OCI-LY1 (cell line): ENCODE measurements at regions not wholly inside any gene's neighbourhood (a gene's known extent, or its start where the extent isn't known, plus 50 kb on each side); places are given as distances from the start of the nearest gene placed in this dataset.
"Not testable (repeated sequence)": the region's sequence is repeated elsewhere in the genome, so short reads cannot be mapped to it uniquely, and the experiment has no call there.

Experiments
- H2AFZ ChIP-seq: fragments of 200-600 bp; sonication (generic), shearing (Covaris generic); 2 replicates; pipeline ENCODE4 v1.6.0; 2014; ENCODE audit warnings: antibody characterized with exemption, mild to moderate bottlenecking, low read length
- H3F3A ChIP-seq: fragments of 200-600 bp; sonication (generic), shearing (Covaris generic); 2 replicates; pipeline ENCODE4 v1.6.0; 2014; ENCODE audit warnings: mild to moderate bottlenecking, antibody characterized with exemption, low read length, moderate library complexity; ENCODE audit not compliant: insufficient read depth
- H3K27ac ChIP-seq: fragments of 200-600 bp; sonication (generic); 2 replicates; pipeline ENCODE4 v1.5.1; 2014; ENCODE audit warnings: low read length, mixed run types, mild to moderate bottlenecking, low read depth; ENCODE audit not compliant: poor library complexity, severe bottlenecking
- H3K27me3 ChIP-seq: fragments of 200-600 bp; sonication (generic); 2 replicates; pipeline ENCODE4 v1.6.0; 2014; ENCODE audit warnings: antibody characterized with exemption, mild to moderate bottlenecking, low read length, moderate library complexity; ENCODE audit not compliant: insufficient read depth
- H3K36me3 ChIP-seq: fragments of 200-600 bp; sonication (generic); 2 replicates; pipeline ENCODE4 v1.6.1; 2014; ENCODE audit warnings: mild to moderate bottlenecking, antibody characterized with exemption, low read length, moderate library complexity, mixed read lengths; ENCODE audit not compliant: insufficient read depth
- H3K4me1 ChIP-seq: fragments of 200-600 bp; sonication (generic); 2 replicates; pipeline ENCODE4 v1.5.1; 2014; ENCODE audit warnings: mild to moderate bottlenecking, low read length, moderate library complexity; ENCODE audit not compliant: insufficient read depth, severe bottlenecking
- H3K4me2 ChIP-seq: fragments of 200-600 bp; sonication (generic), shearing (Covaris generic); 2 replicates; pipeline ENCODE4 v1.6.1; 2014; ENCODE audit warnings: low read length
- H3K4me3 ChIP-seq: fragments of 200-600 bp; sonication (generic); 2 replicates; pipeline ENCODE4 v1.5.1; 2014; ENCODE audit warnings: low read length, low read depth, mild to moderate bottlenecking, mixed read lengths; ENCODE audit not compliant: poor library complexity, severe bottlenecking
- H3K79me2 ChIP-seq: fragments of 200-600 bp; shearing (Covaris generic); 2 replicates; pipeline ENCODE4 v1.6.1; 2016; ENCODE audit warnings: mixed run types, low read length, mixed read lengths; ENCODE audit not compliant: insufficient read depth
- H3K9ac ChIP-seq: fragments of 200-600 bp; sonication (generic), shearing (Covaris generic); 2 replicates; pipeline ENCODE4 v1.6.1; 2014; ENCODE audit warnings: mild to moderate bottlenecking, low read length, mixed read lengths
- H3K9me2 ChIP-seq: fragments of 200-600 bp; sonication (generic), shearing (Covaris generic); 2 replicates; pipeline ENCODE4 v1.6.1; 2014; ENCODE audit warnings: low read depth, mild to moderate bottlenecking, low read length, mixed read lengths
- H3K9me3 ChIP-seq: fragments of 200-600 bp; shearing (Covaris generic); 2 replicates; pipeline ENCODE4 v1.6.1; 2014; ENCODE audit warnings: low read length, mixed read lengths
- H4K20me1 ChIP-seq: fragments of 200-600 bp; sonication (generic), shearing (Covaris generic); 2 replicates; pipeline ENCODE4 v1.6.0; 2016; ENCODE audit warnings: mild to moderate bottlenecking, low read length; ENCODE audit not compliant: insufficient read depth
- EZH2 ChIP-seq: fragments of 200-600 bp; sonication (generic), shearing (Covaris generic); IDR thresholded peaks from 2 replicates; pipeline ENCODE4 v1.8.0; 2017; ENCODE audit warnings: borderline replicate concordance, mixed run types, mild to moderate bottlenecking, antibody characterized with exemption, low read length, moderate library complexity, mixed read lengths
- TF ChIP-seq, protein P1 (sequence below): fragments of 200-600 bp; sonication (generic), shearing (Covaris generic); IDR thresholded peaks from 2 replicates; pipeline ENCODE4 v1.5.1; 2017; ENCODE audit warnings: mild to moderate bottlenecking, antibody characterized with exemption, low read length, moderate library complexity, mixed read lengths

DNA sequence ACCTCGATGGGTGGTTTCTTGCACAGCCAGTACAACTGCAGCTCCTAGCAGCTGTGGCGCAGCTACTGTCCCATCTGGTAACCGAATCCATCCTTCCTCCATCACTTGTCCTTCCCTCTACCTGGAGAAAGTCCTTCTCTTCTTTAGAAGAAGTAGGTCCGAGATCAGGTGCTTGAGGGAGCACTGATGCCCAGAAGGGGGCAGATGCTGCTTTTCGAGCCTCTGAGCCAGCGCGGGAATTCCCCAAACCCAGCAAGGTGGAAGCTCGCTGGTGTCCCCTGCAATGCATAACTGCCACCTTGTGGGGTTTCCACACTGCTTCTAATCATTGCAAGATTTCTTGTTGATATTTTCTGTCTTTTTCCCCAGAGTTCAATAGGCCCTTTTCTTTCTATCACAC is 127.4 kb downstream of the ADRA2C start:
- not testable (repeated sequence) for H3K4me1 ChIP-seq

DNA sequence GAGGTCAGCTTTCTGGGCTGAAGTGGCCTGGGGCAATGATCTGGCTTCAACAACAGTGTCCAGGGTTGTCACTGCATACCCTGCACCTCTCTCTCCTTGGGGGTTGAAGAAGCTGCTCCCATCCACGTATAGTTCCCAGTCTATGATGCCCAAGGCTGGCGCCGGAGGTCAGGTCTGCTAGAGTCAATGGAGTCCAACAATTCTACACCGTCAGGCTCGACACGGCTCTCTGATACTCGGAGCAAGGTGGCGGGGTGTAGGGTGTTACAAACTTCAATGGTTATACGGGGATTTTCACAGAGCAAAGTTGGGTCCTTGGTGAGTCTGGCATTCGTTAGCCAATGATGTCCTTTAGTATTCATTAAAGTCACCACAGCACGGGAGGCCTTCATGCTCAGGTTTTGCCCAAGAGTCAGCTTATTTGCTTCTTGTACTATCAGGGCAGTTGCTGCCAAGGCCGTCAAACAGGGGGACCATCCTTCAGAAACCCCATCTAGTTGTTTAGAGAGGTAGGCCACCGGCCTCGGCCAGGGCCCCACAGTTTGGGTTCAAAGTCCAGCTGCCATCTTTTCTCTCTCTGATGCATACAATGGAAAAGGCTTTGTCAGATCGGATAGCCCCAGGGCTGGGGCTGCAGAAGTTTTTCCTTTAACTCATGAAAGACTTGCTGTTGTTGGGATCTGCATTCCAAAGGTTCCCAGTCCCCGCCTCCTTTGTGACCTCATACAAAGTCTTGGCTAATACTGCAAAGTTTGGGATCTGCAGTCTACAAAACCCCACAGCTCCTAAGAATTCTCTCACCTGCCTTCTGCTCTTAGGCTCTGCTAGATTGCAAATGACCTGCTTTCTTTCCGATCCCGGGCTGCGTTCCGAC is 128.1 kb downstream of the ADRA2C start:
- H3K79me2 ChIP-seq, H3K4me2 ChIP-seq, H3K27me3 ChIP-seq, H3K4me3 ChIP-seq, H3K9me3 ChIP-seq, H3K36me3 ChIP-seq, H3F3A ChIP-seq, H3K27ac ChIP-seq, H3K9ac ChIP-seq, H3K9me2 ChIP-seq, H4K20me1 ChIP-seq, H3K4me1 ChIP-seq, H2AFZ ChIP-seq: not testable (repeated sequence)

More for the DNA sequence above, 127.4 kb downstream of the ADRA2C start:
- not testable (repeated sequence) for H3K27ac ChIP-seq, H3K36me3 ChIP-seq, H3F3A ChIP-seq, H3K9me3 ChIP-seq, H3K4me3 ChIP-seq, H2AFZ ChIP-seq, H3K9ac ChIP-seq, H3K79me2 ChIP-seq, H3K27me3 ChIP-seq, H3K4me2 ChIP-seq, H4K20me1 ChIP-seq, H3K9me2 ChIP-seq

DNA sequence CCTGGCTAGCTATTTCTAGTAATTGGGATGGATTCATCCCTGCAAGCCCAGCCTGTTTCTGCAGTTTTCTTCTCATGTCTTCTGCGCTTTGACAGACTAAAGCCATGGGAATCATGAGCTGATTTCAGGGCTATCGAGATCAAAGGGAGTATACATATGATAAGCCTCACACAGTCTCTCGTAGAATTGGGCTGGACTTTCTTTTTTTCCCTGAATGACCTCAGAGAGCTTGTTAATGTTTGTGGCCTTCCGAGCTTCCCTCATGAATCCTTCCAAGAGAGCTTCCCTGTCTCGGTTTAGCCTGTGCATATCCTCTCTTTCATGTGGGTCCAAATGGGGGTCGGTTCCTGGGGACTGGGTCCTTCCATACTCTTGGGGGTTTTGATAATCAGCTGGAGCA is 130.3 kb downstream of the ADRA2C start:
- Histone ChIP-seq H3K9ac (no peak overlapping the region), H4K20me1 (no peaks in the 10 kb centered on the region), H3F3A (no peaks in the 10 kb centered on the region), H3K79me2 (no peaks in the 10 kb centered on the region), H3K36me3 (no peaks in the 10 kb centered on the region), H3K4me3 (no peak overlapping the region), H2AFZ (no peak overlapping the region), H3K9me3 (no peaks in the 10 kb centered on the region), H3K4me1 (no peaks in the 10 kb centered on the region), H3K9me2 (no peaks in the 10 kb centered on the region), H3K27ac (no peak overlapping the region), H3K4me2 (no peak overlapping the region), H3K27me3 (no peaks in the 10 kb centered on the region)
- TF ChIP-seq EZH2: no peak

DNA sequence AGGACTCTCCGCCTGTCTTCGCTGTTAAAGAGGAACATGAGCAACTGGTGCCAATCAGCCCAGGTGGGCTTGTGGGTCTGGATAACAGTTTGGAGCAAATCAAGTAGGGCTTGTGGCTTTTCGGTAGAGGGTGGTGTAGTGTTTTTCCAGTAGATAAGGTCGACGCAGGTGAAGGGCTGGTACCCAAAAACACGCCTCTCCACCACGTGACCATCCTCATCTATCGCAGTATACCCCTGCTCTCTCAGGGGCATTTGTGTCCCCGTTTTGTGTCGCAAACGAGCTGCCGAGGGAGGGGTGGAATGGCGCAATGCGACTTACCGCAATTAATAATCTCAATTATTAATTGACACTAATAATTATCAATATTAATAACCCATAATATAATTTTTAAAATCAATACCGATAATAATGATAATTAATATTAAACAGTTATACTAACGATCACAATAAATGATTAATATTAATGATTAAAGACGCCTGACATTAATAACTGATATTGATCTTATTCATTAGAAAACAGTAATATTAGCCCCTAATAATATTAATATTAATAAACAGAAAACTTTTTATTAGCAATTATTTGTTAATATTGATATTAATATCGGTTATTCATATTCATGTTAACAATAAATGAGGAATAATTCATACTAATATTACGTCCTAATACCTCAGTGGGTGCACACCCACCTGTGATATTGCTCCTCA is 130.8 kb downstream of the ADRA2C start:
- not testable (repeated sequence) for H3K9me3 ChIP-seq, H3K9me2 ChIP-seq, H3K4me3 ChIP-seq, H3K9ac ChIP-seq, H2AFZ ChIP-seq, H3K36me3 ChIP-seq, H3K4me2 ChIP-seq, H4K20me1 ChIP-seq, H3K27ac ChIP-seq, H3K4me1 ChIP-seq, H3K79me2 ChIP-seq, H3K27me3 ChIP-seq, H3F3A ChIP-seq

DNA sequence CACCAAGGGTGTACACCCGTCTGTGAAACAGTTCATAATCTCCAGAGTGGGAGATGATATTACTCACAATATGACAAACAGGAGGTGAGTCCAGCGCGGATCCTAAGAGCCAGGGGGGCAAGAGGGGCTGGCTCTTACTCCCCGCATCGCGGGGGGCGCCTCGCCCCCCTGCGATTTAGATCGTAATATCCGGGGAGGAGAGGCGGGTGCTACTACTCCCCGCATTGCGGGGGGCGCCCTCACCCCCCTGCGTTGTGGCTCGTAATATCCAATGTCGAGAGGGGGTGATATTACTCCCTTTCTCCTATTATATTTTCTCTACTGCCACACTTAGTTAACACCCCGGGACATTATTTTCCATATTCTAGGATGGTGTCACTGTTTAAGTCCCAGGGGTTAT is 131.9 kb downstream of the ADRA2C start:
- Histone ChIP-seq H3K4me3 (no peak overlapping the region), H3K9me2 (no peaks in the 10 kb centered on the region), H3F3A (no peaks in the 10 kb centered on the region), H4K20me1 (no peaks in the 10 kb centered on the region), H3K9me3 (no peaks in the 10 kb centered on the region), H3K27ac (no peak overlapping the region), H3K4me2 (no peak overlapping the region), H3K4me1 (no peaks in the 10 kb centered on the region), H3K27me3 (no peaks in the 10 kb centered on the region), H3K79me2 (no peaks in the 10 kb centered on the region), H2AFZ (no peak overlapping the region), H3K9ac (no peak overlapping the region), H3K36me3 (no peaks in the 10 kb centered on the region)
- TF ChIP-seq, protein P1, sequence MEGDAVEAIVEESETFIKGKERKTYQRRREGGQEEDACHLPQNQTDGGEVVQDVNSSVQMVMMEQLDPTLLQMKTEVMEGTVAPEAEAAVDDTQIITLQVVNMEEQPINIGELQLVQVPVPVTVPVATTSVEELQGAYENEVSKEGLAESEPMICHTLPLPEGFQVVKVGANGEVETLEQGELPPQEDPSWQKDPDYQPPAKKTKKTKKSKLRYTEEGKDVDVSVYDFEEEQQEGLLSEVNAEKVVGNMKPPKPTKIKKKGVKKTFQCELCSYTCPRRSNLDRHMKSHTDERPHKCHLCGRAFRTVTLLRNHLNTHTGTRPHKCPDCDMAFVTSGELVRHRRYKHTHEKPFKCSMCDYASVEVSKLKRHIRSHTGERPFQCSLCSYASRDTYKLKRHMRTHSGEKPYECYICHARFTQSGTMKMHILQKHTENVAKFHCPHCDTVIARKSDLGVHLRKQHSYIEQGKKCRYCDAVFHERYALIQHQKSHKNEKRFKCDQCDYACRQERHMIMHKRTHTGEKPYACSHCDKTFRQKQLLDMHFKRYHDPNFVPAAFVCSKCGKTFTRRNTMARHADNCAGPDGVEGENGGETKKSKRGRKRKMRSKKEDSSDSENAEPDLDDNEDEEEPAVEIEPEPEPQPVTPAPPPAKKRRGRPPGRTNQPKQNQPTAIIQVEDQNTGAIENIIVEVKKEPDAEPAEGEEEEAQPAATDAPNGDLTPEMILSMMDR: no peak
- no peak for TF ChIP-seq EZH2

DNA sequence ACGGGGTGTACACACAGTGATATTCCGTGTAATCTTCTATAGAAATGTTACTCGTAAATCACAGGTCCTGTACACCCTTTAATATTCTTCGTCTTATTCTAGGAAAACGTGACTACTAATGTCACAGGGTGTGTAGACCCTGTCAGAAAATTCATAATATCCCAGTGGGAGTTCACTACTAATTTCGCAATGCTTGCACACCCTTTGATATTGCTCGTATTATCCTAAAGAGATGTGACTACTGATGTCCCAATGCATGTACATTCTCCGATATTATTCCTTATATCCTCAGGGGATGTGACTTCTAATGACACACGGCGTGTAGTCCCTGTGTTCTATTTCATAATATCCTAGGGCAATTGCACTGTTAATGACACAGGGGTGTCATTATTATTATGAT is 132.7 kb downstream of the ADRA2C start:
- not testable (repeated sequence) for H3K36me3 ChIP-seq, H2AFZ ChIP-seq, H3K9me3 ChIP-seq

More for the DNA sequence above, 132.7 kb downstream of the ADRA2C start:
- not testable (repeated sequence) for H3K79me2 ChIP-seq, H3K9ac ChIP-seq, H4K20me1 ChIP-seq, H3K4me1 ChIP-seq, H3K4me2 ChIP-seq, H3F3A ChIP-seq, H3K27me3 ChIP-seq, H3K4me3 ChIP-seq, H3K9me2 ChIP-seq, H3K27ac ChIP-seq
